ENCODE measurements at regions not wholly inside any gene's neighbourhood (a gene's known extent, or its start where the extent isn't known, plus 50 kb on each side); places are given as distances from the start of the nearest gene placed in this dataset.

DNA sequence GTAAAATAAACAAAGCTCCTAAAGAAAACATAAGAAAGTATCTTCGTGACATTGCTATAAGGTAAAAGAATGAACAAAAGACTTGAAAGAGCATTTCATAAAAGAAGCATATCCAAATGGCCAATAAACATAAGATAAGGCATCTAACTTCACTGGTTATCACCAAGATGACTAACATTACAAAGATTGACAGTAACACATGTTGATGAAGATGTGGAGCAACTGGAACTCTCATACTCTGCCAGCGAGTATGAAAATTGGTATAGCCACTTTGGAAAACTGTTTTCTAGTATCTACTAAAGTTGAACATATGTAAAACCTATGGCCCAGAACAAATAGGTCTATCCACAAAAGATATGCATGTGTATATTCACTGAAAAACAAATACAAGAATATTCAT is 150.5 kb downstream of the SNX18 start:
- H3K4me1 ChIP-seq = peaks cover 33% of the 10 kb centered on the region
- no peaks in the 10 kb centered on the region for H3K36me3 ChIP-seq
- TF ChIP-seq, protein P1, sequence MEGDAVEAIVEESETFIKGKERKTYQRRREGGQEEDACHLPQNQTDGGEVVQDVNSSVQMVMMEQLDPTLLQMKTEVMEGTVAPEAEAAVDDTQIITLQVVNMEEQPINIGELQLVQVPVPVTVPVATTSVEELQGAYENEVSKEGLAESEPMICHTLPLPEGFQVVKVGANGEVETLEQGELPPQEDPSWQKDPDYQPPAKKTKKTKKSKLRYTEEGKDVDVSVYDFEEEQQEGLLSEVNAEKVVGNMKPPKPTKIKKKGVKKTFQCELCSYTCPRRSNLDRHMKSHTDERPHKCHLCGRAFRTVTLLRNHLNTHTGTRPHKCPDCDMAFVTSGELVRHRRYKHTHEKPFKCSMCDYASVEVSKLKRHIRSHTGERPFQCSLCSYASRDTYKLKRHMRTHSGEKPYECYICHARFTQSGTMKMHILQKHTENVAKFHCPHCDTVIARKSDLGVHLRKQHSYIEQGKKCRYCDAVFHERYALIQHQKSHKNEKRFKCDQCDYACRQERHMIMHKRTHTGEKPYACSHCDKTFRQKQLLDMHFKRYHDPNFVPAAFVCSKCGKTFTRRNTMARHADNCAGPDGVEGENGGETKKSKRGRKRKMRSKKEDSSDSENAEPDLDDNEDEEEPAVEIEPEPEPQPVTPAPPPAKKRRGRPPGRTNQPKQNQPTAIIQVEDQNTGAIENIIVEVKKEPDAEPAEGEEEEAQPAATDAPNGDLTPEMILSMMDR (IDR thresholded peaks at IDR 0.05) = no peak
- TF ChIP-seq POLR2A (IDR thresholded peaks at IDR 0.05) (no peak), POLR2AphosphoS5 (IDR thresholded peaks at IDR 0.05) (no peak), EP300 (IDR thresholded peaks at IDR 0.05) (no peak)
- no peak overlapping the region for H3K4me3 ChIP-seq
- no peaks in the 10 kb centered on the region for H3K27me3 ChIP-seq
- H3K9me3 ChIP-seq = no peaks in the 10 kb centered on the region
- H3K27ac ChIP-seq = no peak overlapping the region
- DNase-seq (ENCODE audit: low spot score in 2 of 2) = no peak
- 98% methylated on average over 2 of the region's 2 CpGs for WGBS

DNA sequence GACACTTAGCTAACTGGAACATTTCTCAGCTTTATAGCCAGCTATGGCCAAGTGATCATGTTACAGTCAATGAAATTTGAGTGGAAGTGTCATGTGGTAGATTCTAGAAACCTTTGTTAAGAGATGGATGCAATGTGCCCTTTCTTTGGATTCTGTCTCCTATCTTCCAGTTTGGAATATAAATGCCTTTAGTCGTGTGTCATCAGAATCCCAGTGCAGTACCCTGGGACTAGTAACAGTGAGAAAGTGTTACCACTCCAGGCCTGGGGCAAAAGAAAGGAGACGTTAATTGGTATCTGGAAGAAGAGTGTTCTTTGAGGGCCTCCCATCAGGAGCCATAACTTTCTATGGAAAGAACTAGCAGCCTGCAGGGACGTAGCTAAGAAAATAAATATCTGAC is 149.6 kb downstream of the SNX18 start:
- 86% methylated on average over 3 of the region's 3 CpGs for WGBS
- no peak overlapping the region for H3K4me3 ChIP-seq
- no peaks in the 10 kb centered on the region for H3K27me3 ChIP-seq
- H3K27ac ChIP-seq = no peak overlapping the region
- H3K9me3 ChIP-seq = no peaks in the 10 kb centered on the region
- TF ChIP-seq POLR2A (IDR thresholded peaks at IDR 0.05) = no peak
- TF ChIP-seq POLR2AphosphoS5 (IDR thresholded peaks at IDR 0.05) = no peak
- TF ChIP-seq, protein P1 (IDR thresholded peaks at IDR 0.05) = no peak
- no peak for TF ChIP-seq EP300 (IDR thresholded peaks at IDR 0.05)
- no peak for DNase-seq (ENCODE audit: low spot score in 2 of 2)
- peaks cover 32% of the 10 kb centered on the region for H3K4me1 ChIP-seq
- no peaks in the 10 kb centered on the region for H3K36me3 ChIP-seq

DNA sequence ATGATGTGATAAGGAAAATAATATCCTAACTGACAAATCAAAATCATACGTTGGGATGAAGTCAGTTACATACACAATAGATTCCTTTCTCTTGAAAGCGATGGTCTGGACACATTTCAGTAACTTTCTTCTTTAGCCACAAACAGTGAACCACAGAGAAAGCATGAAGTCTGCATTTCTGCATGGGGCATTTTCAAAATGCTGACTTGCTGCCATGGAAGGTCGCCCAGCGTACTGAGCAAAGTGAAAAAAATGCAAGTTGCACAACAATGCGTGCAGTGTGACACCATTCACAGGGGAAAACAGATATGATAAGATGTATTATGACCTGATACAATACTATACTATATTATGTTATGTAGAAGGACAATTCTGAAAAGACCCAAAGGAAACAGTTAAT is 146.3 kb downstream of the SNX18 start:
- TF ChIP-seq, protein P1 (IDR thresholded peaks at IDR 0.05) = no peak
- peak in 2 of 3 donors; percentile 77 to 86 for TF ChIP-seq POLR2AphosphoS5 (IDR thresholded peaks at IDR 0.05)
- 31% methylated on average over 5 of the region's 5 CpGs for WGBS
- no peak overlapping the region for H3K4me3 ChIP-seq
- H3K4me1 ChIP-seq = peaks cover 16% of the 10 kb centered on the region
- DNase-seq (ENCODE audit: low spot score in 2 of 2) = peak in 1 of 2 donors; percentile 75
- H3K36me3 ChIP-seq = no peaks in the 10 kb centered on the region
- H3K27me3 ChIP-seq = no peaks in the 10 kb centered on the region
- no peaks in the 10 kb centered on the region for H3K9me3 ChIP-seq
- H3K27ac ChIP-seq = peak overlapping the region; percentile 48

DNA sequence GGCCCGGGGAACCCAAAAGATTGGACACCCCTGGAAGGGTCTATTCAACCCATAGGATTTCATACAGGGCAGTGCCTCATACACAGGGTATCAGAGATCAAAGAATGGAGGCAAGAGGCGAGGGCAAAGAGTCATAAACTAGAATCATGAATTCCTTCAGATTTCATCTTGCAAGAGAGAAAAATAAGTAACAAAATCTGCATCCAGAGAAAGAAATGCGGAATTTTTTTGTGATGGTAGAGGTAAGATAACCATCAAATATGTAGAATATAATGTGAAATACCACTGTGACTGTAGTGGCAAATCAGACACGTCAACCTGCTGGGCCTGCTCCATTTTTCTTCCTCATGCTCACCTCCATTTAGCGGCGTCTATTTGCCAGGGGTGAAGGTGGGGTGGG is 143.6 kb downstream of the SNX18 start:
- Histone ChIP-seq H3K4me1 (peaks cover 28% of the 10 kb centered on the region), H3K36me3 (no peaks in the 10 kb centered on the region), H3K27ac (no peak overlapping the region), H3K27me3 (no peaks in the 10 kb centered on the region), H3K9me3 (no peaks in the 10 kb centered on the region), H3K4me3 (no peak overlapping the region)
- 94% methylated on average over 6 of the region's 6 CpGs for WGBS
- TF ChIP-seq POLR2A (IDR thresholded peaks at IDR 0.05) (no peak), EP300 (IDR thresholded peaks at IDR 0.05) (no peak), POLR2AphosphoS5 (IDR thresholded peaks at IDR 0.05) (no peak)
- TF ChIP-seq, protein P1 (IDR thresholded peaks at IDR 0.05) = no peak
- no peak for DNase-seq (ENCODE audit: low spot score in 2 of 2)

DNA sequence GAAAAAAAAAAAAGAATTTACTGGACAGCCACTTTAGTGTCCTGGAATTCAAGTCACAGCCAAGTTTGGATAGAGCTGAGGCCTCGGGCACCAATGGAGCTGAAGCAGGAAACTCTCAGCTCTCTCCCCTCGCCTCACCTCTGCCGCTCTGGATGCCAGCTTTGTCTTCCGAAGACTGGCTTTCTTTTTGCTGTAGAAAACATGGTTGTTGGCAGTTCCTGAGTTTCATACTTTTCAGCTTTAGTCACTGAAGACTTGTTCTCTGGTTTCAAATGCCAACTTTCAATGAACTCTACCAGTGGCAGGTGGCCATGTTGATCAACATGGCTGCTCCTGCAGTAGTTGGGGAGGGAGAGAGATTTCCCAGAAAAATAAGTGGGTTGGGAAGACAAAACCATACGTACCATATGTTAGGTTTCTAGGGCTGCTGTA is 142.2 kb downstream of the SNX18 start:
- H3K27me3 ChIP-seq = no peaks in the 10 kb centered on the region
- no peaks in the 10 kb centered on the region for H3K9me3 ChIP-seq
- WGBS = 74% methylated on average over 5 of the region's 5 CpGs
- no peak for DNase-seq (ENCODE audit: low spot score in 2 of 2)
- H3K4me1 ChIP-seq = peaks cover 31% of the 10 kb centered on the region
- no peak for TF ChIP-seq EP300 (IDR thresholded peaks at IDR 0.05)
- TF ChIP-seq, protein P1 (IDR thresholded peaks at IDR 0.05) = no peak
- TF ChIP-seq POLR2AphosphoS5 (IDR thresholded peaks at IDR 0.05) = no peak
- TF ChIP-seq POLR2A (IDR thresholded peaks at IDR 0.05) = no peak
- H3K4me3 ChIP-seq = no peak overlapping the region
- no peak overlapping the region for H3K27ac ChIP-seq
- no peaks in the 10 kb centered on the region for H3K36me3 ChIP-seq

Data from suprapubic skin (tissue), 4 donors.